ENCODE measurements at regions not wholly inside any gene's neighbourhood (a gene's known extent, or its start where the extent isn't known, plus 50 kb on each side); places are given as distances from the start of the nearest gene placed in this dataset.
"Not testable (repeated sequence)": the region's sequence is repeated elsewhere in the genome, so short reads cannot be mapped to it uniquely, and the experiment has no call there.

GRCh38 chr12:127013197-127013596, 1253.8 kb upstream of the TMEM132C start:
- DNase-seq (ENCODE audit: low read depth): no peak

- no peak for DNase-seq (ENCODE audit: low read depth)
These were observed 1252.9 kb upstream of the TMEM132C start for GRCh38 chr12:127014079-127014478.

- peak; percentile 42 for DNase-seq (ENCODE audit: low read depth)
These were observed 1242.2 kb upstream of the TMEM132C start for GRCh38 chr12:127024791-127025190.

DNA sequence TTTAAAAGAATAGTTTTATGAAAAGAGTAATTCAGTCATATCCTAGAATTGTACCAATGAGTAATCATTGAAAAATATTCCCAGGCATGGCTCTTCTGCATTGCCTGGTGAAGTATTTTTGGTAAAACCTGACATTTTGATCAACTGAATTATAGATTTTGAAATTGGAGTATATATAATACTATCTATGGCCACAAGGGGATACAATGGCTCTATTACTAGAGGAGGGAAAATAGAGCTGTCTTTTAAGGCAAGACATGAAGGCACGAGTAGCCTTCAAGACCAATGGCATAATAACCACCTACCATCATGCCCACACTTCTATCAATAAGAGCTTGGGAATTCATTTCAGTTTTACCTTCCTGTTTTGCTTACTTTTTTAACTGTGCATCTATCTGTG, 1241.4 kb upstream of the TMEM132C start:
- no peak for DNase-seq (ENCODE audit: low read depth)

DNA sequence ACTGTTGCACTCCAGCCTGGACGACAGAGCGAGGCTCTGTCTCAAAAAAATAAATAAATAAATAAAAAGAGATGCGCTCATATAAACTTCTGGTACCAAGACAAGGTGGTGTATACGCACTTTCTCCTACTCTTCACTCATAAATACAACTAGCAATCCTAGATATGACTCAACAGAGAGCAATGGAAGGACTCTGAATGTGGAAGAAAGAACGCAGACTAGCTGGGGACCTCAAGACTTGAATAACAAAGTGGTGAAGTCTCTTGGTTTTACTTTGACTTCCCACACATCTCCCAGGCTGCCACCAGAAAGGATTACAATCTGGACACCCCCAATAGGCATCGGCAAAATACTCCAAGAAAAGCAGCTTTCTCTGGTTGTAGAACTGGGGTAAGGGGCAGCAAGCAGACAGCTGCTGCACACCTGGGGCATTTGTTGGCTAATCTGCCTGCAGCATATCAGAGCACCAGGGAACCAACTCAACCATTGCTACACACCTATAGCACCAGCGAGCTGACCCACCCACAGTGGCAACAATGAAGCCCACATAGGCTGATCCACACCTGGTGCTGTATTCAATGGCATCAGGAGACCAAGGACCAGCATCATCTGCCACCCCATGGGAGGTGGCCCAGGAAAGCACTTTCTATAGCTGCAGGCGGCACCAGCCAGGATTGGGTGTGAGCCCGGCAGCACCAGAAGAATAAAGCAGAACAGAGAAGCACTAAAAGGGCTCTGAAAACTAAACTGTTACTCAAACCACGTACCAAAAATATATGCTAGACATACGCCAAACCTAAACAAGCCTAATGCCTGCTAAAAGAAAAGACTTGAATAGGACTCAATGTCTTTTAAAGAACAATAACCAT, 1231.7 kb upstream of the TMEM132C start:
- peak; percentile 48 for DNase-seq (ENCODE audit: low read depth)

- no peak for DNase-seq (ENCODE audit: low read depth)
These were observed 1228.8 kb upstream of the TMEM132C start for GRCh38 chr12:127038152-127038551.

GRCh38 chr12:127038761-127039160, 1228.2 kb upstream of the TMEM132C start:
- DNase-seq (ENCODE audit: low read depth): no peak

DNA sequence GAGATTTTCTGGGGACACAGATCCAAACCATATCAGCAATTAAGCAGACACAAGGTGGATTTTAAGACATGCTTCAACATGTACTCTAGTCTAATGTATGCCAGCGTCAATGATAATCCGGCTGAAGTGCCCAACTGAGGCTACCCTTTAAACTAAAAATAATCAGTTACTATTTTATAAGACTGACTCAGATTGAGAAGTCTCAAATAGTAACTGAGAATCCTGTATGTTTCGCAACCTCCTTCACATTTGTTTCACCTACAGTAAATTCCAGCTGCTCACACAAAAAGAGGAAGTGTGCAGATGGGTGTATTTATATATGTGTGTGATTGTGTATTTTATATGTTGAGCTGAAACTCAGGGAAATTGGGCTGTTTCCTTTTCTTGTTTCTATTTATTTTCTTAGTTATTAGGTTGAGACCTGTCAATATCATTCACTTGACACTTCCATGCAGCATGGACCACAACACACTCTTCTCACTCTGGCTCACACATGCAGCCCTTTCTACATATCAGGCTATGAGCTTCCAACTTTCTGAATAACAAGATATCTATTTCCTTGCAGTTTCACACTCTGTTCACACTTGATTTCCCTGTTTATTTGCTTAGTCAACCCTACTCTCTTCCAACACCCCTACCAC, 1224.9 kb upstream of the TMEM132C start:
- no peak for DNase-seq (ENCODE audit: low read depth)

GRCh38 chr12:127043731-127044130, 1223.2 kb upstream of the TMEM132C start:
- no peak for DNase-seq (ENCODE audit: low read depth)

- no peak for DNase-seq (ENCODE audit: low read depth)
These were observed 1222.1 kb upstream of the TMEM132C start for GRCh38 chr12:127044836-127045235.

DNA sequence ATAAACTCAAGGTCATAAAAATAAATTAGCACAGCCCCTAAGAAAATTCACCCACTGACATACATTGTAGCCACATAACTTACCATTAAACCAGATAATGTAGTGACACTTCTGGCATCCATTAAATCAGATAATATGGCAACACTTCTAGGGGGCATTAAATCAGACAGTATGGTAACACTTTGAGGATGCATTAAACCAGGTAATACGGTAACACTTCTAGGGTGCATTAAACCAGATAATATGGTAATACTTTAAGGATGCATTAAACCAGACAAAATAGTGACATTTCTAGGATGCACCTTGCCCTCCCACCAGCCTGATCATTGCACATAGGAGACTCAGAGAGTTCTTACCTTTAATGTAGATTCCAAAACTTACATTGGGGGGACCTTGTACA, 1220.5 kb upstream of the TMEM132C start:
- DNase-seq (ENCODE audit: low read depth): no peak

DNA sequence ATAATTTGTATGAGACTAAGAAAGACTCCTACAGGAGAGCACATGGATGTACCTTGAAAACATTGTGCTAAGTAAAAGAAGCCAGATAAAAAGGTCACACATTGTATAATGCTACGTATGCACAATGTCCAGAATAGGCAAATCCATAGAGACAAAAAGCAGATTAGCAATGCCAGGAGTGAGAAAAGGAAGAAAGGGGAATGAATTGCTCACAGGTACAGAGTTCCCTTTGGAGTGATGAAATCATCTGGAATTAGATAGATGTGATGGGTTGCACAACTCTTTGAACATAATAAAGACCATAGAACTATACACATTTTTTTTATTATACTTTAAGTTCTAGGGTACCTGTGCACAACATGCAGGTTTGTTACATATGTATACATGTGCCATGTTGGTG, 1218.9 kb upstream of the TMEM132C start:
- no peak for DNase-seq (ENCODE audit: low read depth)

GRCh38 chr12:127048525-127048924, 1218.4 kb upstream of the TMEM132C start:
- not testable (repeated sequence) for DNase-seq (ENCODE audit: low read depth)

- DNase-seq (ENCODE audit: low read depth): no peak
These were observed 1215.8 kb upstream of the TMEM132C start for GRCh38 chr12:127051139-127051538.

DNA sequence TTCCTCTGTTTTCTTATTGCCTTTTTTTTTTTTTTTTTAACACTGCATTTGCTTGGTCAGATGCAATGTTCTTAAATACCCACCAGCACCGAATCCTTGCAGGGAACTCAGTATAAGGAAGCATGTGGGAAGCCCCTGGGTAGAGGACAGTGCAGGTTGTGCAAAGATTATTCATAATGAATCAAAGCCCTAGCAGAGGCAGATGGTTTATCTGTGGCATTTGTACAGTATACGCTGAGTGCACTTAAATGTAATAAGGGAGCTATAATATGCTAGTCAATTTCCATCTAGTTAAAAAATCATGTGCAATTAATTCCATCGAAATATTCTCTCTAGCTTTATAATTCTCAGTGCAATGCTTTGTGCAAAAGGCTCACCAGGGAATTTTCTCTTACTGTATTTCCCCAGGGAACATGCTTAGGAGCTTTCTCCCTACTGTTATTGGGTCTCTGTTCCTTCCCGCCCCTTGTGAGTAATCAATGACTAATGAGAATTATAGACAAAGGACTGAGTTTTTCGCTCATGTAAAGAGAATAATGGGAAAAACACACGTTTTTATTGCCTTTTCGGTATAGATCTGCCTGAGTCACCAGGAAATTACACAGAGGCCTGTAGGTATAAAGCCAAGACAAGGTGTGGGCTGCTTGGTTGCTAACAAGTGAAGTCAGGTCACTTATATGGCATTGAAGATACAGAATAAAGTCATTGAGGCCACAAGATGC, 1214.3 kb upstream of the TMEM132C start:
- DNase-seq (ENCODE audit: low read depth): peak; percentile 78

DNA sequence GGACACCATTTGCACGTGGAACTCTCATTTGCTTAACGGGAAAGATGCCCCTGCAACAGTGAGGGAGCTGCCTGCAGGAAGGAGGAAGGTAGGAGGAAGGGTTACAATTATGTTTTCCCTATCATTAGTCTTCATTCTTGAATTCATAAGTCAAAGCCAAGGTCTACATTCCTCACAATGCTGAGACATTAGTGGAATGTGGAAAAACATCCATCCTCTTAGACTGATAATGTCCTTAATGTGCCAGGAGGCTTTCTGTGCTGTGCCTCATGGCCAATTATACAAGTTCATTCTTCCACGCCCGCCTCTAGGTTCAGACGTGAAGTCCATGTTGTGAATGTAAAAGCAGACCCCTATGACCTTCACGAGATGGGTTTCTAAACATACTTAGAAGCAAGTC, 1212.4 kb upstream of the TMEM132C start:
- peak; percentile 51 for DNase-seq (ENCODE audit: low read depth)

DNA sequence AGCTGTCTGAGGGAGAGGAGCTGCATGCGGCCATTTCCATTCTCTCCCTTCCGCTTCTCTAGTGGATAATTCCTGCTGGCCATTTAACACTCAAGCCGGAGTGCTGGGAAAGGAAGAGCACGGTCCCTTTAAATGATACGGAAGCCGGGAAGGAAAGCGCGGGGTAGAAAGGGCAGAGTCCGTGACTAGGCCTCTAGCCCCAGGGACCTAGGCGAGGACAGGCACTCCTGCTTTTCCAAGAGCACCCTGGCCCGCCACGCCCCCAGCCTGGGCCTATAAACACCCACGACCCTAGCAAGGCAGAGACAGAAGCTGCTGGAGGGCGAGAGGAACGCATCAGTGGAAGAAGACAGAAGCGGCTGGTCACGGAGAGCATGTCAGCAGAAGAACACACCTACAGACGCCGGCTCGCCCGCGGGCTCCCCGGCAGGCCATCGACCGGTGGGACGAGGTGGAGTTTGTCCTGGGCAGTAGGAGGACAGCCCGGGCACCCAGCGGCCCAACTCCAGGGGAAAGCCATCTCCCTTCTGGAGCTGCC, 1206.6 kb upstream of the TMEM132C start:
- peak; percentile 74 for DNase-seq (ENCODE audit: low read depth)

DNA sequence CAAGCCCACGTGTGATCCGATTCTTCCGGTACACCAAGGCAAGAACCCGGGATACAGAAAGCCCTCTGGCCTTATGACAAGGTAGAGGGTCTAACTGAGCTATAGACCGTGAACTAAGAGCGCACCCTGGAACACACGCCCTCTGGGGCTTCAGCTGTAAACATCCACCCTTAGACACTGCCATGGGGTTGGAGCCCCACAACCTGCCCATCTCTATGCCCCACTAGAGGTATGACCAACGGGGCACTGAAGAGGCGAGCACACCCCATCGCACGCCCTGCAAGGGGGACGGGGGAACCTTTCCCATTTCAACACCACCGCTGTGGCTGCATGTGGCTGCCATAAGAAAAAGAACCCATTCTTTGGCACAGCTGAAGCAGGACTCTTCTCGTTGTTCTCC, 1206.0 kb upstream of the TMEM132C start:
- no peak for DNase-seq (ENCODE audit: low read depth)

DNA sequence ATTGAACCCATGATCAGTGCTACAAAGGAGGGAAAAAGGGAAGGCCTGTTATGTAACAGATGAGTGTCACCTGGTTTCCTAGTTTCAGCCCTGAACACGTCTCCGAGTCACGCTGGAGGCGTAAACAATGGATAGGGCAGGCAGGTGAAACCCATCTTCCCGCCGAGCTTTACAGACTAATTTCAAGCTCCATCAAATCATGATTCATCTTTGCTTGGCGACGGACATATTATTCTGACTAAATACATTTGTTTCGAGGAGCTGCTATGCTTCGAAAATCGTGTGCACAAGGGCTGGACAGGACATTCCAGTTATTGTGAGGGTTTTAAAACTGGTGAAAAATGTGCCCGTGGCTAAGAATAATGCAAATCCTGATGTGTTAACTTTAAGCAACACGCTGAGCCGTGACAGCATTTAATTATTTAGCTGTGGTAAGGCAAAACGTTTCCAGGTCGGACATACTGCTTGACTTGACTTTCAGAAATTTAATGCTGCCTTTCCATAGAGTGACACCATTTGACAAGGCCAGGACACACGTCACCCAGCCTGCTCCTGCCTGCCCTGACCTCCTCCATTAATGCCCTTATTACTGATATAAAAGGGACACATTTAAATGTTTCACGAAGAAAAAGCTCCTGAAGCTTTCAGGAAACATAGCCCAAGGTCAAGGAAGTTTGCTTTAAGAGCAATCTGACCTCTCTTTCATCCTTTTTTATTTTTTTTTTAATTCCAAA, 1203.5 kb upstream of the TMEM132C start:
- DNase-seq (ENCODE audit: low read depth): no peak

DNA sequence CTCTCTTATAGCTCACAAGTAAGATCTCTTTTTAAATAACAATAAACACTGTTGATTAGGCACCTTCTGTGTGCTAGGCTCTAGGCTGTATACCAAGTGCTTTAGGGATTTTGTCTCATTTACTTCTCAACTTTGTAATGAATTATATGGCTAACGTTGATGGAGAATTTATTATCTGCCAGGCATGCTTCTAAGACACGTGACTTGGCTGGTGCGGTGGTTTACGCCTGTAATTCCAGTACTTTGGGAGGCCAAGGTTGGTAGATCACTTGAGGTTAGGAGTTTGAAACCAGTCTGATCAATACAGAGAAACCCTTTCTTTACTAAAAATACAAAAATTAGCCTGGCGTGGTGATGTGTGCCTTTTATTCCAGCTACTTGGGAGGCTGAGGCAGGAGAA, 1202.8 kb upstream of the TMEM132C start:
- no peak for DNase-seq (ENCODE audit: low read depth)

GRCh38 chr12:127065595-127065994, 1201.4 kb upstream of the TMEM132C start:
- DNase-seq (ENCODE audit: low read depth): no peak

All from Daoy (cell line).